Naive thymus-derived CD8-positive, alpha-beta T cell (primary cell): ENCODE measurements at regions not wholly inside any gene's neighbourhood (a gene's known extent, or its start where the extent isn't known, plus 50 kb on each side); places are given as distances from the start of the nearest gene placed in this dataset.

ENCODE experiments used
- ATAC-seq, 2 donors: fragments of 150-1000 bp; cut with Tn5 transposase in 1 of 2; sonication (Bioruptor Pico), chemical (Tn5 transposase) in 1 of 2; 1 replicate in 1 of 2; 2 replicates in 1 of 2; pipeline ENCODE4 v1.10.0; 2021; ENCODE audit warnings: mild to moderate bottlenecking in 2 of 2, moderate library complexity in 2 of 2
- POLR2A ChIA-PET: fragments of 350-600 bp; sonication (Branson Sonifier 250); formaldehyde crosslinking; loops from one replicate; lab custom pipeline; 2021; ENCODE audit warnings: antibody characterized with exemption; lab: Charles Lee
- DNase-seq, 10 donors: peaks; one replicate each; pipeline versions ENCODE4 v3.0.0 to v3.0.0-alpha.2; 2020 to 2022
- H3K27ac Mint-ChIP-seq, 10 donors: one replicate each; pipeline ENCODE4 v1.8.0; 2020 to 2022; ENCODE audit warnings: mild to moderate bottlenecking in 10 of 10, mixed read lengths in 10 of 10, moderate library complexity in 4 of 10, inconsistent platforms in 1 of 10
- H3K27me3 Mint-ChIP-seq, 5 donors: one replicate each; pipeline ENCODE4 v1.8.0; 2021 to 2022; ENCODE audit warnings: mixed read lengths in 5 of 5
- H3K36me3 Mint-ChIP-seq, 3 donors: one replicate each; pipeline ENCODE4 v1.8.0; 2020 to 2022; ENCODE audit warnings: mixed read lengths in 3 of 3, mild to moderate bottlenecking in 2 of 3, inconsistent platforms in 1 of 3
- H3K4me1 Mint-ChIP-seq, 4 donors: one replicate each; pipeline ENCODE4 v1.8.0; 2021 to 2022; ENCODE audit warnings: mixed read lengths in 4 of 4
- H3K4me3 Mint-ChIP-seq, 10 donors: one replicate each; pipeline ENCODE4 v1.8.0; 2020 to 2022; ENCODE audit warnings: mild to moderate bottlenecking in 10 of 10, mixed read lengths in 10 of 10, moderate library complexity in 6 of 10, inconsistent platforms in 1 of 10
- H3K9me3 Mint-ChIP-seq, 9 donors: one replicate each; pipeline ENCODE4 v1.8.0; 2020 to 2022; ENCODE audit warnings: mixed read lengths in 9 of 9, mild to moderate bottlenecking in 3 of 9, inconsistent platforms in 1 of 9, moderate library complexity in 1 of 9

GRCh38 chr1:22237433-22238093 lies 94.7 kb upstream of the WNT4 start:
- ATAC-seq (no peak), DNase-seq (no peak)
- H3K36me3 Mint-ChIP-seq = no peaks in the 10 kb centered on the region
- peaks cover 0 to 2% (median 0%) of the 10 kb centered on the region in 4 donors for H3K4me1 Mint-ChIP-seq
- peaks cover 7 to 34% (median 12%) of the 10 kb centered on the region in 5 donors for H3K27me3 Mint-ChIP-seq
- H3K4me3 Mint-ChIP-seq = no peak overlapping the region
- H3K27ac Mint-ChIP-seq = no peak overlapping the region
- no peaks in the 10 kb centered on the region for H3K9me3 Mint-ChIP-seq
- POLR2A ChIA-PET = no interaction called here

DNA sequence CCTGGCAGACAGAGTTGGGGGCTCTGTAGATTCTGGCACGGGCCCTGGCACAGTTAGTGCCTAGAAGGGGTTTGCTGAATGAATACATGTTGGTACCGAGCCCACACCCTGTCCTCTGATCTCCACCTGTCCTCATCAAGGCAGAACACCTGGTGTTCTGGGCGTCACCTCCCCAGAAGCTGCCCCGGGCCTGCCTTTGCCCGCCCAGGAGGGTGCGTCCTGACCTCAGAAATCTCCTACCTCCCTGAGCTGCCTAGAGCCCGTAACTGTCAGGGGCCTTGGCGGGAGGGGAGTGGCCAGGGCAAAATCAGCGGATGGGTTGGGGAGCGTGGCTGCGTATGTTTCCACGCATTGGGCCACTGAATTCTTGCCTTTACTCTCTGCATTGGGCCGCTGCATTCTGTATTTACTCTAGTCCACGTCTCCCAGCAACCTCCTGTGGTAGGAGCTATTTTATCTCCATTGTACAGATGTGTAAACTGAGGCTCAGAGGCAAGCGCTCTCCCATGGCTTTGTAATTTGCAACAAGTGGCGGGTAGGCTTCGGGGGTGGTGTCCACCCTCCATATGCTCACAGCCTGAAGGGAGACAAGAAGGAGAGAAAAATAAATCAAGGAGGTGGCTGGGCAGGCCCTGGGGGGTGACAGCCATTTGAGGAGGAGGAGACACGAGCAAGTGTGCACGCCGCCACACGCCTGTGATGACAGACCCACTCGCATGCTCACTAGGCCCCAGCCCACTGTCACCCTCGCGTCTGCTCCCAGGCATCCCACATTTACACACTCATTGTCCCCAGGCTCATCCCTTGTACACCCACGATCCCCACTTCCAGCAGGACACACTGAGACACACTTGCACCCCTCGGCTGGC lies 95.7 kb upstream of the WNT4 start:
- no peak overlapping the region for H3K4me3 Mint-ChIP-seq
- peaks cover 0 to 2% (median 0%) of the 10 kb centered on the region in 4 donors for H3K4me1 Mint-ChIP-seq
- H3K27me3 Mint-ChIP-seq = peaks cover 5 to 34% (median 12%) of the 10 kb centered on the region in 5 donors
- H3K9me3 Mint-ChIP-seq = no peaks in the 10 kb centered on the region
- H3K27ac Mint-ChIP-seq = no peak overlapping the region
- POLR2A ChIA-PET = no interaction called here
- DNase-seq (no peak), ATAC-seq (no peak)
- no peaks in the 10 kb centered on the region for H3K36me3 Mint-ChIP-seq

DNA sequence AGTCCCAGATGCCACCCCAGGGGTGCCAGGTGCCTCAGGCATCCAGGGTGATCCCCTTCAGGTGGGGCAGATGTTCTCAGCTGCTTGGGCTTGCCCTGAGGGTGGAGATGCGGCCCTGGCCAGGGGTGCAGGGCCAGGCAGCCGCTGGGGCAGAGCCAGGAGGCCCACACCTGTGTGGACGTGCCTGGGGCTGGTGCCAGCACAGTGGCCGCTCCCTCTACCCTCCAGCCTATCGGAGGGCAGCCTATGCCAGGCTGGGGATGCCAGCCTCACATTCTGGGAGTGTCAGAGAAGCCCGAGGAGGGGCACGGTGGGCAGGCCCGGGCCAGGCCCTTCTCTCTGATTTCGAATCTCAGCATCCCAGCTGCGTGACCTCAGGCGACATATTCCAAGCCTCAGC lies 96.5 kb upstream of the WNT4 start:
- H3K9me3 Mint-ChIP-seq = no peaks in the 10 kb centered on the region
- no peak overlapping the region for H3K27ac Mint-ChIP-seq
- ATAC-seq (no peak), DNase-seq (no peak)
- H3K36me3 Mint-ChIP-seq = no peaks in the 10 kb centered on the region
- POLR2A ChIA-PET = no interaction called here
- H3K4me3 Mint-ChIP-seq = no peak overlapping the region
- H3K27me3 Mint-ChIP-seq = peaks cover 2 to 27% (median 12%) of the 10 kb centered on the region in 5 donors
- peaks cover 0 to 2% (median 0%) of the 10 kb centered on the region in 4 donors for H3K4me1 Mint-ChIP-seq

GRCh38 chr1:22241250-22241649 lies 98.4 kb upstream of the WNT4 start:
- Mint-ChIP-seq H3K9me3 (no peaks in the 10 kb centered on the region), H3K4me3 (no peak overlapping the region), H3K4me1 (peaks cover 0 to 2% (median 0%) of the 10 kb centered on the region in 4 donors)

DNA sequence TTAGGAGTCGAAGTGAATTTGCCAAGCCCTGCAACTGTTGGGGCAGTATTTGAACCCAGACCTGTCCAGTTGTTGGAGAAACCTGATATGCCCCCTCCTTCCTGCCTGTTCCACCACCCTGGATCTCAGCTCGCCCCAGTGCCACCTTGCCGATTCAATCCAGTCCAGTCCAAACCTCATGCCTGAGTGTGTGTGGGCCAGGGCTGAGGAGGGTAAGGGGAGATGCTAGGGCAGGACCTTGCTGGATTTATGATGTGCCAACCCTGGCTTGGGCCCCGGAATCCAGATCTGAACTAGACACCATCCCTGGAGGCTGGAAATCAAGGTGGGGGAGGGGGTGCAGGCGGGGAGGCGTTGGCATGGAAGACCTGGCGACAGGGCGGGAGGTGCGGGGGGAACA lies 98.9 kb upstream of the WNT4 start:
- H3K27ac Mint-ChIP-seq = no peak overlapping the region

More at GRCh38 chr1:22241250-22241649, 98.4 kb upstream of the WNT4 start:
- Mint-ChIP-seq H3K27ac (no peak overlapping the region), H3K27me3 (peaks cover 0 to 12% (median 11%) of the 10 kb centered on the region in 5 donors), H3K36me3 (no peaks in the 10 kb centered on the region)
- POLR2A ChIA-PET = no interaction called here
- ATAC-seq (no peak), DNase-seq (no peak)

GRCh38 chr1:22245100-22245650 lies 102.3 kb upstream of the WNT4 start:
- Mint-ChIP-seq H3K27ac (no peak overlapping the region), H3K36me3 (no peaks in the 10 kb centered on the region), H3K9me3 (no peaks in the 10 kb centered on the region), H3K27me3 (peaks cover 6 to 22% (median 11%) of the 10 kb centered on the region in 5 donors), H3K4me1 (no peaks in the 10 kb centered on the region), H3K4me3 (no peak overlapping the region)
- ATAC-seq = no peak
- no peak for DNase-seq
- POLR2A ChIA-PET = no interaction called here

More for the DNA sequence above, 98.9 kb upstream of the WNT4 start:
- ATAC-seq (no peak), DNase-seq (no peak)
- Mint-ChIP-seq H3K9me3 (no peaks in the 10 kb centered on the region), H3K4me3 (no peak overlapping the region), H3K36me3 (no peaks in the 10 kb centered on the region), H3K4me1 (peaks cover 0 to 2% (median 0%) of the 10 kb centered on the region in 4 donors), H3K27me3 (peaks cover 0 to 12% (median 8%) of the 10 kb centered on the region in 5 donors)
- POLR2A ChIA-PET = no interaction called here

- no peak overlapping the region for H3K4me3 Mint-ChIP-seq
- DNase-seq (no peak), ATAC-seq (no peak)
- peaks cover 6 to 25% (median 13%) of the 10 kb centered on the region in 5 donors for H3K27me3 Mint-ChIP-seq
- POLR2A ChIA-PET = no interaction called here
- no peaks in the 10 kb centered on the region for H3K4me1 Mint-ChIP-seq
- H3K36me3 Mint-ChIP-seq = no peaks in the 10 kb centered on the region
- no peaks in the 10 kb centered on the region for H3K9me3 Mint-ChIP-seq
- H3K27ac Mint-ChIP-seq = no peak overlapping the region
These were observed 102.8 kb upstream of the WNT4 start for GRCh38 chr1:22245726-22246125.

GRCh38 chr1:22246755-22247480 lies 104.0 kb upstream of the WNT4 start:
- Mint-ChIP-seq H3K27me3 (peaks cover 7 to 35% (median 11%) of the 10 kb centered on the region in 5 donors), H3K36me3 (no peaks in the 10 kb centered on the region), H3K9me3 (no peaks in the 10 kb centered on the region), H3K4me3 (no peak overlapping the region), H3K4me1 (no peaks in the 10 kb centered on the region), H3K27ac (no peak overlapping the region)
- no peak for DNase-seq
- POLR2A ChIA-PET = interaction anchor here (0.6 kb wide), 1 partner anchor 229 kb away, joined by 3 read pairs; no protein-coding TSS in a partner anchor
- no peak for ATAC-seq

GRCh38 chr1:22247527-22248245 lies 104.8 kb upstream of the WNT4 start:
- POLR2A ChIA-PET = no interaction called here
- no peak for ATAC-seq

DNA sequence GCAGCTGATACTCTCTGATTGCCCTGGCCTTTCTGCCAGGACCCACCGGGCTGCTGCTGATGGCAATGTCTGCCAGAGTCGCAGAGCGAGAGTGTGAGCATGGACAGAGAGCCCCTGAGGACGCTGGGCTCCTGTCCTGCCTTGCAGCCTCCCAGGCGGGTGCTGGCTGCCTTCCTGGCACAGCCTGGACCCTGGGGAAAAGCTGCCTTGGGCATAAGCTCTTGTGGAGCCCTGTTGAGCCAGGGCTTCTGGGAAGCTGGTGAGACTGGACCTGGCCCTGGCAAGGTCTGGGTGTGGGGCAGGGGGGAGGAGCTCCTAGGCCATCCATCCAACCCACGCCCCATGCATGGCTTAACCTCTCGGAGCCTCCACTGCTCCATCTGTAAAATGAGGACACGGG lies 105.8 kb upstream of the WNT4 start:
- DNase-seq = no peak
- no peak for ATAC-seq
- Mint-ChIP-seq H3K9me3 (no peaks in the 10 kb centered on the region), H3K4me1 (peaks cover 0 to 4% (median 0%) of the 10 kb centered on the region in 4 donors), H3K27me3 (peaks cover 7 to 53% (median 21%) of the 10 kb centered on the region in 5 donors), H3K36me3 (no peaks in the 10 kb centered on the region), H3K27ac (no peak overlapping the region), H3K4me3 (no peak overlapping the region)
- POLR2A ChIA-PET = no interaction called here

More at GRCh38 chr1:22247527-22248245, 104.8 kb upstream of the WNT4 start:
- Mint-ChIP-seq H3K4me3 (no peak overlapping the region), H3K27me3 (peaks cover 8 to 42% (median 13%) of the 10 kb centered on the region in 5 donors), H3K27ac (no peak overlapping the region), H3K9me3 (no peaks in the 10 kb centered on the region), H3K4me1 (no peaks in the 10 kb centered on the region), H3K36me3 (no peaks in the 10 kb centered on the region)
- no peak for DNase-seq

DNA sequence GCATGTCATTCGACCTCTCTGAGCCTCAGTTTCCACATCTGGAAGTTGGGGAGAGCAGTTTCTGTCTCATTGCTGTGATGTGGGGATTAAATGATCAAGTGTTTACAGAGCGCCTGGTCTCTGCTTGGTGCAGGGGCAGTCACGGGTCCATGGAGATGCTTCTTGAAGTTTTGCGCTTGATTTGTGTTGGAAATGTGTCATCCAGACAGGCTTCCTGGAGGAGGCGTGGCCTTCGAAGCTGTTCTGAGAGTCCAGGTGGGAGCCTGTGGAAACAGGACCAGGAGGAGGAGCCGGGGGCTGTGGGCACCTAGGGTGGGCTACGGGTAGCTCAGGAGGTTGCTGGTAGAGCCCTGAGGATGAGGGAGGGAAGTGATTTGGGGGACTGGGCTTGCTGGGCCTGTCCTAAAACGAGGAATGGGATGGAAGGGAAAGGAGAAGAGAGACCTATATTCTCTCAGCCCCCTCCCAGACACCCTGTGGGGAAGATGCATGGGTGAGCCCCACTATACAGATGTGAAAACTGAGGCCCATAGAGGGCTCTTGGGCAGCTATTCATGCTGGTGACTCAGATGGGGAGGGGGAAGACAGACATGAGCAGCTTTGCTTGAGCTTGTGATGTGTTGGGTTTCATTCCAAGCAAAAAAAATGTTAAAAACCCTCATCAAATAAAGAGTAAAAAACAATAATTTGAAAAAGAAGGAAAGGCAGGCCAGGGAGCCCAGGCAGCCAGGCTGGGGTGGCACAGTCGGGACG lies 107.2 kb upstream of the WNT4 start:
- DNase-seq = no peak
- H3K27me3 Mint-ChIP-seq = peaks cover 7 to 62% (median 21%) of the 10 kb centered on the region in 5 donors
- no peak overlapping the region for H3K4me3 Mint-ChIP-seq
- H3K9me3 Mint-ChIP-seq = no peaks in the 10 kb centered on the region
- no peaks in the 10 kb centered on the region for H3K36me3 Mint-ChIP-seq
- peaks cover 0 to 4% (median 0%) of the 10 kb centered on the region in 4 donors for H3K4me1 Mint-ChIP-seq
- ATAC-seq = no peak
- peak overlapping the region in 3 of 10 donors; percentile 4 to 37 (median 31) for H3K27ac Mint-ChIP-seq
- POLR2A ChIA-PET = no interaction called here
